ENCODE measurements at regions not wholly inside any gene's neighbourhood (a gene's known extent, or its start where the extent isn't known, plus 50 kb on each side); places are given as distances from the start of the nearest gene placed in this dataset.

- no peak overlapping the region for H2BK12ac ChIP-seq (ENCODE audit: low read depth, low read length)
Measured at GRCh38 chr5:5666076-5666365, 243.5 kb downstream of the ICE1 start.

More at GRCh38 chr5:5666076-5666365, 243.5 kb downstream of the ICE1 start:
- Histone ChIP-seq H2AK5ac (ENCODE audit: low read depth, low read length) (no peak overlapping the region), H4K8ac (ENCODE audit: extremely low read depth, insufficient read depth, low read length) (no peak overlapping the region), H3K9ac (replicated peaks in 1 of 4; ENCODE audit: extremely low read depth in 1 of 4, low read depth in 3 of 4, low read length in 3 of 4) (no peak overlapping the region), H3K27ac (ENCODE audit: low read depth, low read length) (no peak overlapping the region), H3K27me3 (replicated peaks in 1 of 4; ENCODE audit: control insufficient read depth in 3 of 4, extremely low read depth in 1 of 4, insufficient read depth in 3 of 4, low read length in 3 of 4) (no peaks in the 10 kb centered on the region), H3K79me1 (ENCODE audit: low read depth, low read length) (no peaks in the 10 kb centered on the region), H3K23me2 (ENCODE audit: low read depth, low read length) (no peaks in the 10 kb centered on the region), H3K79me2 (ENCODE audit: control insufficient read depth in 1 of 2, insufficient read depth in 2 of 2, low read length in 2 of 2) (no peaks in the 10 kb centered on the region), H3K56ac (replicated peaks; ENCODE audit: insufficient read length, low read depth, low read length) (no peak overlapping the region), H3K4me2 (ENCODE audit: insufficient read depth in 1 of 2, low read depth in 2 of 2, low read length in 2 of 2) (no peak overlapping the region), H3K4me3 (ENCODE audit: extremely low read depth in 1 of 4, insufficient read depth in 2 of 4, low read depth in 3 of 4, low read length in 4 of 4) (no peak overlapping the region), H3K4ac (replicated peaks; ENCODE audit: insufficient read length, low read depth, low read length) (no peak overlapping the region), H2BK5ac (ENCODE audit: low read depth, low read length) (no peak overlapping the region), H2BK120ac (replicated peaks; ENCODE audit: low read depth, low read length) (no peak overlapping the region), H2AFZ (ENCODE audit: low read length) (no peak overlapping the region), H3K36me3 (ENCODE audit: control insufficient read depth in 2 of 4, insufficient read depth in 4 of 4, low read length in 3 of 4) (no peaks in the 10 kb centered on the region), H3K14ac (ENCODE audit: insufficient read length) (no peak overlapping the region), H3K18ac (ENCODE audit: extremely low read depth, low read length) (no peak overlapping the region), H4K5ac (ENCODE audit: insufficient read length, low read depth, low read length) (no peak overlapping the region), H3K9me3 (ENCODE audit: insufficient read depth in 2 of 2, low read depth in 1 of 2, low read length in 1 of 2) (no peaks in the 10 kb centered on the region), H3K23ac (ENCODE audit: insufficient read length) (no peak overlapping the region), H4K20me1 (replicated peaks in 1 of 2; ENCODE audit: control insufficient read depth in 1 of 2, insufficient read depth in 2 of 2, low read length in 2 of 2) (no peaks in the 10 kb centered on the region), H2BK15ac (ENCODE audit: low read length) (no peak overlapping the region), H3K4me1 (replicated peaks in 1 of 4; ENCODE audit: control insufficient read depth in 3 of 4, insufficient read depth in 4 of 4, low read length in 3 of 4) (peaks cover 0 to 5% (median 3%) of the 10 kb centered on the region in 4 experiments; a peak in 2 of 7 replicates), H4K91ac (replicated peaks; ENCODE audit: insufficient read length, low read length) (no peak overlapping the region), H2BK20ac (ENCODE audit: low read length) (no peak overlapping the region)
- no peak for DNase-seq (ENCODE audit: low read depth in 1 of 2, low spot score in 2 of 2)
- ChIA-PET POLR2A (ENCODE audit: partially characterized antibody) (no interaction called here), CTCF (ENCODE audit: partially characterized antibody) (interaction anchor here (0.7 to 0.8 kb wide), 2 partner anchors 9 to 870 kb away, joined by 3 to 6 read pairs; no protein-coding TSS in a partner anchor)
- no peak for FAIRE-seq
- WGBS, 2 experiments (ENCODE audit: extremely low coverage in 1 of 2, insufficient coverage in 1 of 2, insufficient read length in 1 of 2, insufficient replicate concordance in 2 of 2, low coverage in 1 of 2, low lambda C conversion rate in 2 of 2, missing lambda C conversion rate in 1 of 2) = 93% methylated on average over 2 of the region's 2 CpGs; no CpG with 5 or more reads in 1 of the 2 experiments
- TF ChIP-seq BRCA1 (IDR thresholded peaks at IDR 0.05; ENCODE audit: low read depth, low read length) (no peak), CBX5 (IDR thresholded peaks at IDR 0.05; ENCODE audit: low read depth, low read length) (no peak), RFX5 (IDR thresholded peaks at IDR 0.05; ENCODE audit: borderline replicate concordance, low read depth, low read length) (no peak), ATF3 (IDR thresholded peaks at IDR 0.05; ENCODE audit: insufficient read depth, low read depth, low read length) (no peak), MAX (IDR thresholded peaks at IDR 0.05) (no peak), TEAD4 (IDR thresholded peaks at IDR 0.05; ENCODE audit: low read depth, low read length) (no peak), KDM1A (IDR thresholded peaks at IDR 0.05; ENCODE audit: borderline replicate concordance, low read length) (no peak)

All from H1 (cell line).